ENCODE measurements at regions not wholly inside any gene's neighbourhood (a gene's known extent, or its start where the extent isn't known, plus 50 kb on each side); places are given as distances from the start of the nearest gene placed in this dataset.

- no peak for ATAC-seq (replicated peaks)
- H3K4me1 Mint-ChIP-seq (ENCODE audit: low read depth in 2 of 2): no peaks in the 10 kb centered on the region
- DNase-seq: no peak
- peaks cover 0 to 2% of the 10 kb centered on the region in 2 donors for H3K9me3 Mint-ChIP-seq
- H3K27ac Mint-ChIP-seq: no peak overlapping the region
- H3K4me3 Mint-ChIP-seq: no peak overlapping the region
- no peaks in the 10 kb centered on the region for H3K36me3 Mint-ChIP-seq (ENCODE audit: insufficient read depth)
- peaks cover 0 to 17% of the 10 kb centered on the region in 2 donors for H3K27me3 Mint-ChIP-seq
These were observed 131.5 kb upstream of the TNC start for GRCh38 chr9:115249488-115249887.

DNA sequence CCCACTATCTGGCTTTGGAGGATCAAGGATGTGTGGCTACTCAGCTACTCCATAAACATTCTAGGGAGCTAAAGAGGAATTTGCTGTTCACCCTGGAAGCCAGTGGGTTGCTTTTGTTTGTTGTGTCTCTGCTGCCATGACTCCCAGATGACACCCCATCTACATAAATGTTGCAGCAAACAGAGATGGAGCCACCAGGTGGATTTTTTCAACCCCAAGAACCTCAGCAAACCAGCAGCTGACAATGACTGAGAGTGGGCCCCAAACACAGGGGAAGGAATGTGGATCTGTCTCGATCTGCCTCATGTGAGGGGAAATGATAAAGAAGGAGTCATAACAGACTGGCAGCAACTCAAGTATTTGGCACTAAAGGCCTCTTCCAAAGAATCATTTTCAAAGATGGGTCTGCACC, 132.7 kb upstream of the TNC start:
- Mint-ChIP-seq H3K4me1 (ENCODE audit: low read depth in 2 of 2) (no peaks in the 10 kb centered on the region), H3K9me3 (peaks cover 0 to 2% of the 10 kb centered on the region in 2 donors), H3K27me3 (peaks cover 0 to 23% of the 10 kb centered on the region in 2 donors), H3K4me3 (no peak overlapping the region), H3K27ac (no peak overlapping the region), H3K36me3 (ENCODE audit: insufficient read depth) (no peaks in the 10 kb centered on the region)
- ATAC-seq (replicated peaks) (no peak), DNase-seq (no peak)

GRCh38 chr9:115254287-115255180, 136.6 kb upstream of the TNC start:
- no peak overlapping the region for H3K4me3 Mint-ChIP-seq
- DNase-seq (no peak), ATAC-seq (replicated peaks) (no peak)
- H3K36me3 Mint-ChIP-seq (ENCODE audit: insufficient read depth): no peaks in the 10 kb centered on the region
- no peaks in the 10 kb centered on the region for H3K4me1 Mint-ChIP-seq (ENCODE audit: low read depth in 2 of 2)
- peaks cover 0 to 4% of the 10 kb centered on the region in 2 donors for H3K9me3 Mint-ChIP-seq
- H3K27me3 Mint-ChIP-seq: peaks cover 14 to 34% of the 10 kb centered on the region in 2 donors
- H3K27ac Mint-ChIP-seq: no peak overlapping the region

DNA sequence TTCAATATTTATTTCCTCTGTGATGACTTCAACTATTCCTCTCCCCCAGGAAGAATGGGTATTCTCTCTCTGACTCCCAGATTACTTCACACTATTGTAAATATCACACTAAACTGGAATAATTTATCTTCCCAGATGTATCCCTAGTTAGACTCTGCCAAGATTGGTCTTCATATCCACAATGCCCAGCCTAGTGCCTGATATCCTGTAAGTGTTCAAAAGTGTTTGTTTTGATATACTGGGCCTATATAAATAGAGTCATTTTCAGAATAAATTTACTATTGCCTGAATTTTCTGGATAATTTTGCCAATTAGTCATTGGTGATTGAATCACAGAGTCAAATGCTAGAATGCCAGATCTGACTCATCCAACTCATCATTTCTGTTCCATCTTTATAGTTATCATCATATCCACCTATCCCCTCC, 143.7 kb upstream of the TNC start:
- Mint-ChIP-seq H3K4me3 (no peak overlapping the region), H3K9me3 (peaks cover 0 to 2% of the 10 kb centered on the region in 2 donors), H3K27ac (no peak overlapping the region), H3K27me3 (peaks cover 18% of the 10 kb centered on the region in 2 donors), H3K4me1 (ENCODE audit: low read depth in 2 of 2) (no peaks in the 10 kb centered on the region), H3K36me3 (ENCODE audit: insufficient read depth) (no peaks in the 10 kb centered on the region)
- no peak for ATAC-seq (replicated peaks)
- no peak for DNase-seq

DNA sequence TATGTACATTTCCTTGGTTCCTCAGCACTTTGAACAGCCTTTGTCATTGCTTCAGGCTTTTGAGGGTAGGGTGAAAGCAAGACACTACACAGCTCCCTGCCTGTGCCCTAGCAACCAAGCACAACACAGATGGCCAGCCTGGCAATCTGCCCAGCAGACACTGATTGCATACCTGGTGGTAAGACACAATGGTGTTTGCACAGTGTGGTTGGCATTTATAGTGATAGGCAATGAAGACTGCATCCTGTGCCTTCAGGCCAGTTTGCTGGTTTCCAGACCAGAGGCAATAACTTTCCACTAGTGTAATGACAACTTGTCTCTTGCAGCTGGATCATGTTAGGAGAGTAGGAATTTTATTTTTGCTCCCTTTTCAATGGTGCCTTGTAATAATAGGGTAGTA, 144.5 kb upstream of the TNC start:
- Mint-ChIP-seq H3K27ac (no peak overlapping the region), H3K9me3 (no peaks in the 10 kb centered on the region), H3K4me3 (no peak overlapping the region), H3K4me1 (ENCODE audit: low read depth in 2 of 2) (no peaks in the 10 kb centered on the region), H3K27me3 (peaks cover 10 to 11% of the 10 kb centered on the region in 2 donors), H3K36me3 (ENCODE audit: insufficient read depth) (no peaks in the 10 kb centered on the region)
- DNase-seq (no peak), ATAC-seq (replicated peaks) (no peak)

GRCh38 chr9:115262952-115263351, 145.0 kb upstream of the TNC start:
- DNase-seq (no peak), ATAC-seq (replicated peaks) (no peak)
- Mint-ChIP-seq H3K9me3 (no peaks in the 10 kb centered on the region), H3K4me1 (ENCODE audit: low read depth in 2 of 2) (no peaks in the 10 kb centered on the region), H3K27ac (no peak overlapping the region), H3K36me3 (ENCODE audit: insufficient read depth) (no peaks in the 10 kb centered on the region), H3K4me3 (no peak overlapping the region), H3K27me3 (peaks cover 9 to 11% of the 10 kb centered on the region in 2 donors)

DNA sequence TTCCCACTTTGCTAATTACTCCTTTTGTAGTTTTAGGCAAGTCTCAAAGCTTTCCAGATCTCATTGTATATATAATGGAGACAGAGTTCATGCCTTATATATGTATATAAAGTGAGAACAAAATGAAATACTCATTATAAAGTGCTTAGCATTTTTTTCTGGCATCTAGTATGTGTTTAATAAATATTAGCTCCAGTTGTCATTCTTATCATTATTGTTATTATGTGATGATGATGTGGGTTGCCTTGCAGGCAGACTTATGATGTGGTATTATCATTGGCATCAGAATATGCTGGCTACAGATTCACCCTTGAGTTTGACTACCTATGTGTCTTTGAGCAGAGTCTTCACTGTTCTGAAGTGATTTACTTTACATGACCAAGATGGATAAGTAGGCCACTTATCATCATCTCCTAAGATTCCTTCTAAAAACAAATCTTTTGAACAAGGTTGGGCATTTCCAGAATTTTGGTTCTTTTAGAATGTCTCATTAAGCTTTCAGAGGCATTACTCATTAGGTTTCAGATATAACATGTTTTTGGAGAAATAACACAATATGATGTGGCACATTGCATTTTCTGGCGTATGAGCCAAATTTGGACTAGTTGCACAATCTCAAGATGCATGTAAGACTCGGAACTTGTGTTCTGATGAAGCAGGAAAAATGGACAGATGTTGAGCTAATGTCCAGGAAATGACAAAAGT, 145.6 kb upstream of the TNC start:
- no peak overlapping the region for H3K27ac Mint-ChIP-seq
- no peak for DNase-seq
- H3K36me3 Mint-ChIP-seq (ENCODE audit: insufficient read depth): no peaks in the 10 kb centered on the region
- no peaks in the 10 kb centered on the region for H3K4me1 Mint-ChIP-seq (ENCODE audit: low read depth in 2 of 2)
- no peak for ATAC-seq (replicated peaks)
- no peak overlapping the region for H3K4me3 Mint-ChIP-seq
- peaks cover 9 to 11% of the 10 kb centered on the region in 2 donors for H3K27me3 Mint-ChIP-seq
- no peaks in the 10 kb centered on the region for H3K9me3 Mint-ChIP-seq

GRCh38 chr9:115264313-115264712, 146.4 kb upstream of the TNC start:
- DNase-seq (no peak), ATAC-seq (replicated peaks) (no peak)
- H3K27ac Mint-ChIP-seq: no peak overlapping the region
- H3K27me3 Mint-ChIP-seq: peaks cover 9 to 11% of the 10 kb centered on the region in 2 donors
- no peak overlapping the region for H3K4me3 Mint-ChIP-seq
- H3K36me3 Mint-ChIP-seq (ENCODE audit: insufficient read depth): no peaks in the 10 kb centered on the region
- no peaks in the 10 kb centered on the region for H3K9me3 Mint-ChIP-seq
- H3K4me1 Mint-ChIP-seq (ENCODE audit: low read depth in 2 of 2): no peaks in the 10 kb centered on the region

DNA sequence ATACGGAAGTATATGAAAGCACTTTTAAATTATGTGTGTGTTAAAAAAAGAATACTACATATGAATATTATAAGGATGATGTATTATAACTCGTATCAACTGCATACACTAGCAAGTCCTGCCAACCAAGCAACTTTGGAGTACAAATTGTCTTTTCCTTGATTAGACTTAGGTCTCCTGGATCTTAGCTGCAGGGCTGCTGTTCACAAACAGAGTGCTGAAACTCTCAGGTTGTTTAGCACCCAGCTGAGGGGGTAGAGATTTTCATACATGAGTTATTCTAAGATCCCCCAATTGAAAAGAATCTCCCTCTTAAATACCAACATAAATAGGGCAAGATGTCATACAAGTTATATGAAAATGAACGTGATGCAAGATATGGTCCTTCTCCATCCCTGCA, 149.8 kb upstream of the TNC start:
- Mint-ChIP-seq H3K4me1 (ENCODE audit: low read depth in 2 of 2) (no peaks in the 10 kb centered on the region), H3K9me3 (no peaks in the 10 kb centered on the region), H3K4me3 (no peak overlapping the region), H3K36me3 (ENCODE audit: insufficient read depth) (no peaks in the 10 kb centered on the region), H3K27ac (no peak overlapping the region), H3K27me3 (peaks cover 6 to 9% of the 10 kb centered on the region in 2 donors)
- no peak for ATAC-seq (replicated peaks)
- DNase-seq: no peak

DNA sequence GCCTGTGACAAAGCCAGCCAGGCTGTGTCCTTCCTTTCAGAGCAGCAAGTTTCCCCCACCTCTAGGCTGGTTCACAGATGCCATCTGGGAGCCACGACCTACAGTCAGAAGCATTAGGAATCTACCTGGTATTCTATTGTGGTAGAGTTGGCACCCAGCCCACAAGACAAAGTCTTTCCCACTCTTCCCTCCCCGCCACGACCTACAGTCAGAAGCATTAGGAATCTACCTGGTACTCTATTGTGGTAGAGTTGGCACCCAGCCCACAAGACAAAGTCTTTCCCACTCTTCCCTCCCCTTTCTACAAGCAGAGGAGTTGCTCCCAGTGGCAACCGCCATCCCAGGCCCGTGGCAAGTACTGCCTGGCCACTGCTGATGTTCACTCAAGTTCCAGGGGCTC, 157.8 kb upstream of the TNC start:
- DNase-seq: no peak
- H3K36me3 Mint-ChIP-seq (ENCODE audit: insufficient read depth): no peaks in the 10 kb centered on the region
- no peak for ATAC-seq (replicated peaks)

DNA sequence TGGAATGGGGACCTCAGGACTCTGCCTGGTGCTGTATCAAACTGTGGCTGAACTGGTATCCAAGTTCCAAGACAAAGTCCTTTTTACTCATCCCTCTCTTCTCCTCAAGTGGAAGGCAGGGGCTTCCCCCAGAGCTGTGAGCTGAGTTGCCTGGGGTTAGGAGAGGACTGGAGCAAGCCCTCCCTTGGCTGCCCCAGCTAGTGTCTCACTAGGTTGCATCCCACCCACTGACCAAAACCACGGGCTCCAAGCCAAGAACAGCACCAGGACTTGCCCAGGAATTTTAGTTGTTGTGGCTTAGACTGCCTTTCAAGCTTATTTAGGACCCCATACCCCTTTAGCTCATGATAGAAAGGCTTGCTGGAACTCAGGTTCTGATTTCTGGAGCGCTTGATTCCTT, 158.7 kb upstream of the TNC start:
- DNase-seq: no peak
- no peaks in the 10 kb centered on the region for H3K9me3 Mint-ChIP-seq
- no peak overlapping the region for H3K4me3 Mint-ChIP-seq
- ATAC-seq (replicated peaks): no peak
- no peaks in the 10 kb centered on the region for H3K36me3 Mint-ChIP-seq (ENCODE audit: insufficient read depth)
- H3K4me1 Mint-ChIP-seq (ENCODE audit: low read depth in 2 of 2): no peaks in the 10 kb centered on the region
- H3K27ac Mint-ChIP-seq: no peak overlapping the region
- peaks cover 27 to 53% of the 10 kb centered on the region in 2 donors for H3K27me3 Mint-ChIP-seq

More for the DNA sequence above, 157.8 kb upstream of the TNC start:
- Mint-ChIP-seq H3K27me3 (peaks cover 24 to 49% of the 10 kb centered on the region in 2 donors), H3K4me3 (no peak overlapping the region), H3K9me3 (no peaks in the 10 kb centered on the region), H3K4me1 (ENCODE audit: low read depth in 2 of 2) (no peaks in the 10 kb centered on the region), H3K27ac (no peak overlapping the region)

GRCh38 chr9:115277301-115277700, 159.3 kb upstream of the TNC start:
- ATAC-seq (replicated peaks) (no peak), DNase-seq (no peak)
- no peak overlapping the region for H3K27ac Mint-ChIP-seq
- peaks cover 34 to 60% of the 10 kb centered on the region in 2 donors for H3K27me3 Mint-ChIP-seq
- H3K36me3 Mint-ChIP-seq (ENCODE audit: insufficient read depth): no peaks in the 10 kb centered on the region
- H3K4me3 Mint-ChIP-seq: no peak overlapping the region
- H3K9me3 Mint-ChIP-seq: no peaks in the 10 kb centered on the region
- H3K4me1 Mint-ChIP-seq (ENCODE audit: low read depth in 2 of 2): no peaks in the 10 kb centered on the region

DNA sequence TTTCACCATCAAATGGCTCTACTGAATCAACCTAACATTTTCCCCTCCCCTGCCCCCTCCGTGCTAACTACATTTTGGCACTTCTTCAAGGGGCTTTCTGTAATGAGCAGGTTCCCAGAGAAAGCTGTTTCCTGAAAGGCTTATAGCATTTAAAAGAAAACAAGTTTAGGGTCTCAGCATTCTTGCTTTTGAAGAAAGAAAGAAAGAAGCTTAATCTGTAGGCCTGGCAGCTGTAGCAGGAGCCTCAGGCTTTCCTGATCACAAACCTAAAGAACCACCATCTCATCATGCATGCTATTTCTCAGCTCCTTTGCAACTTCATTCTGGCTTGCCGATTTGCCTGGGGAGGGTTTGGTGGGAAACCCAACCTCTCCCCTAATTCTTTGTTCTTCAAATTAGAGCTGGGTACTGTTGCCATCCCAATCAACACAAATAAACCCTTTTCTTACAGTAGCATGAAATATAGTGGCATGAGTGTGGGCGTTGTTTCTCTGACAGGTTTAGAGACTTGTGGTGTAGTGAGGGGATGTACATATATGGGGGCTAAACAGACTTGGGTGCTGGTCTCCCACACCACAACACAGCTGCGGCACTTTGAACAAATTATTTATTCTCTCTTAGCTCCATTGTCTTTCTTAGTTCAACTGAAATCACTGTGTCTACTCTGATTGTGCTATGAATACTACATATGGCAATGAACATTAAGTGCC, 160.5 kb upstream of the TNC start:
- Mint-ChIP-seq H3K4me1 (ENCODE audit: low read depth in 2 of 2) (no peaks in the 10 kb centered on the region), H3K27ac (no peak overlapping the region), H3K36me3 (ENCODE audit: insufficient read depth) (no peaks in the 10 kb centered on the region), H3K9me3 (no peaks in the 10 kb centered on the region), H3K27me3 (peaks cover 39 to 64% of the 10 kb centered on the region in 2 donors), H3K4me3 (no peak overlapping the region)
- DNase-seq (no peak), ATAC-seq (replicated peaks) (no peak)

Measured in effector memory CD8-positive, alpha-beta T cell (primary cell).